ENCODE measurements at regions not wholly inside any gene's neighbourhood (a gene's known extent, or its start where the extent isn't known, plus 50 kb on each side); places are given as distances from the start of the nearest gene placed in this dataset.

DNA sequence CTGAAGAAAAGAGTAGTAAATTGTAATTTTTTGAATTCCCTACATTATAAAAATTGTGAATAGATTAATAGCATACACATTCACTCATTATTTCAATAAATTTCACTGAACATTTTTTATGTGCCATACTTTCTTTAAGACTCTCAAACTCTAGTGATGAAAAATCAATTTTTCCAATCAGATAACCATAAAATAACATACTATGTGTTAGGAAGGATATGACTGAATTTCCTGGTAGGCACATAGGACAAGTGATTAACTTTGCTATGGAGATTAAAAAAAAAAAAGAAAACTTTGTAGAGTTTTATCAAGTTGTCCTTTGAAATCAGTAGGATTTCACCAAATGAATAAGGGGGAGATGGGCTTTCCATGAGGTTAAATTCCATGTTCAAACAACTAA lies 1597.3 kb upstream of the LRRTM3 start:
- ChIA-PET POLR2A (no interaction called here), CTCF (no interaction called here)
- DNase-seq = no peak
- H3K4me1 Mint-ChIP-seq = no peaks in the 10 kb centered on the region
- H3K27me3 Mint-ChIP-seq = no peaks in the 10 kb centered on the region
- no peaks in the 10 kb centered on the region for H3K36me3 Mint-ChIP-seq (ENCODE audit: low read depth)
- H3K4me3 Mint-ChIP-seq = no peak overlapping the region
- H3K27ac Mint-ChIP-seq = no peak overlapping the region
- no peaks in the 10 kb centered on the region for H3K9me3 Mint-ChIP-seq

DNA sequence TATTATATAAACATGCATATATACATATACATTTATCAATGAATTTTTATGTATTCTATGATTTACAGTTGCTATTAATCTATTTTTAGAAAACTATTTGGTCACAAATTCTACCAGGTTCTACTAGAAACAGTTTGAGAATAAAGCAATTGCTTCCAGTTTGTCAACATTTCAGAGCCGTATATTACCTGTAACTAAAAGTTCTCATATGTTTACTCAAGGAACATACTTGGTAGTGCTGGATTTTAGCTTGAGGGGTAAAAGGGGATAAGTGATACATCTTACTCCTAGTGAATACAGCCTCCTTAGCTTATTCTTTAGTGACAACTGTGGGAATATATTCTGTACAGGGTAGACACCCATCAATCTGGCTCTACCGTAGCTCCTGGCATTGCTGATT lies 1590.5 kb upstream of the LRRTM3 start:
- no peak overlapping the region for H3K27ac Mint-ChIP-seq
- ChIA-PET CTCF (no interaction called here), POLR2A (no interaction called here)
- DNase-seq = no peak
- H3K27me3 Mint-ChIP-seq = no peaks in the 10 kb centered on the region
- no peak overlapping the region for H3K4me3 Mint-ChIP-seq
- no peaks in the 10 kb centered on the region for H3K9me3 Mint-ChIP-seq
- H3K36me3 Mint-ChIP-seq (ENCODE audit: low read depth) = no peaks in the 10 kb centered on the region
- H3K4me1 Mint-ChIP-seq = no peaks in the 10 kb centered on the region

DNA sequence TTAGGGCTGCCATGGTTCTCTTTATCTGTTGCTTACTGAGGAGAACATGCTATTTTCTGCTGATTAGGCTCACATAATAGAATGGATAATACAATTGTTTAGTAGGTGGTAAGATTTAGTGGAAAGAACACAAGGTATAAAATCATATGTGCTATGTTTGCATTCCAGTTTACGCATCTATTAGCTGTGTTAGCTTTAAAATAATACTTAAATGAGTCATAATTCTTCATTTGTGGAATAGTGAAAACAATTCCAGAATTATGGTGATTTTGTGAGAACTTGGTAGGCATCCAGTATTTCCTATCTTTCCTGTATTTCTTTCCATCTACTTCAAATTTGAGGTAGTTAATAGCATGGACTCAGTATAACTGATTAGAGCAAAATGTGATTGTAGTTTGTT lies 1585.5 kb upstream of the LRRTM3 start:
- CTCF ChIA-PET = no interaction called here
- Mint-ChIP-seq H3K4me1 (no peaks in the 10 kb centered on the region), H3K4me3 (no peak overlapping the region), H3K27me3 (no peaks in the 10 kb centered on the region), H3K27ac (no peak overlapping the region), H3K36me3 (ENCODE audit: low read depth) (no peaks in the 10 kb centered on the region), H3K9me3 (no peaks in the 10 kb centered on the region)
- POLR2A ChIA-PET = no interaction called here
- no peak for DNase-seq

DNA sequence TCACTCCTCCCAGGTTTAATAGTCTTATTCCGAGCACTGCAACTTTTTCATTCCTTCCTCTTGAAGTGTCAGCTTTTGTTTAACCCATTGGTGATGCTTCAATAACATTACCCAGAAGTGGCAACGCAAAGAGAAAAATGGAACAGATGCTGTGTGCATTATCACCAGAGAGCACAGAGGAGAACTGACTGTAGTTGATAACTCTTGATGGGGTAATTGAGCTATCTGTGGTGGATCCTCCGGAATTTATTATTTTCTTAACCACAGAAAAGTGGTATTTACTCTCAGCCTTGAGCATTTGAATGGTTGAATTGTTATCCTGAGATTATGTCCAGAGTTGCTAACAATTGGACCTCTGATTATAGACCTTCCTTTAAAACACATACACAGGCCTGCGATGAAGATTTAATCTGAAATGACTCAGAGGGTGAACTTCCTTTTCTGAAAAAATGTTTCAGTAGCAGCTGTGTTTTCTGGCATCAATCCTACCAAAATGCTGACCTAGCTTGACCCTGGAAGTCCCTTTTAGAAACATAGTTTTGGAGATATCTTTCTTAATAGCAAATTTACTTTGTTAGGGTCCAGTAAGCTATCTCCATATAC lies 1584.4 kb upstream of the LRRTM3 start:
- no peaks in the 10 kb centered on the region for H3K36me3 Mint-ChIP-seq (ENCODE audit: low read depth)
- no peak for DNase-seq
- H3K9me3 Mint-ChIP-seq = no peaks in the 10 kb centered on the region
- ChIA-PET CTCF (no interaction called here), POLR2A (no interaction called here)
- no peak overlapping the region for H3K4me3 Mint-ChIP-seq
- H3K27ac Mint-ChIP-seq = no peak overlapping the region
- H3K4me1 Mint-ChIP-seq = no peaks in the 10 kb centered on the region
- no peaks in the 10 kb centered on the region for H3K27me3 Mint-ChIP-seq

DNA sequence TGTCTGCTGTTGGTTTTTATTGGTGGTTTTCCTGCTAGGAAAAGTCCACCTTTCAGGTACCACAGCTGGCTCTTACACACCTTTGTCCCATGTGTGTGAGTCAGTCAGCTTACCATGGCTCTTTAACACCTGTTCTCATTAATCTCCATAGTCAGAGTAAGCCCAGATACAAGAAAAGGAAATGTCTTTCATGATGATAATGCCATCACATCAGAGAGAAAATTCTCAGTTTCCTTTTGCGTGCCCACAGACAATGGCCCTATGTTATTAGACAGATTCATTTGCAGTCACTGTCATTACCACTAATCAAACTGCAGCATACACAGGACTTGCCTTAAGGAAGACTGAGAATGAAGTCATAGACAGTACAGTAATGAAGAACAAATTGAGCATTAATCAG lies 1583.6 kb upstream of the LRRTM3 start:
- Mint-ChIP-seq H3K36me3 (ENCODE audit: low read depth) (no peaks in the 10 kb centered on the region), H3K27me3 (no peaks in the 10 kb centered on the region), H3K9me3 (no peaks in the 10 kb centered on the region), H3K4me1 (no peaks in the 10 kb centered on the region), H3K4me3 (no peak overlapping the region), H3K27ac (no peak overlapping the region)
- POLR2A ChIA-PET = no interaction called here
- DNase-seq = no peak
- CTCF ChIA-PET = no interaction called here

DNA sequence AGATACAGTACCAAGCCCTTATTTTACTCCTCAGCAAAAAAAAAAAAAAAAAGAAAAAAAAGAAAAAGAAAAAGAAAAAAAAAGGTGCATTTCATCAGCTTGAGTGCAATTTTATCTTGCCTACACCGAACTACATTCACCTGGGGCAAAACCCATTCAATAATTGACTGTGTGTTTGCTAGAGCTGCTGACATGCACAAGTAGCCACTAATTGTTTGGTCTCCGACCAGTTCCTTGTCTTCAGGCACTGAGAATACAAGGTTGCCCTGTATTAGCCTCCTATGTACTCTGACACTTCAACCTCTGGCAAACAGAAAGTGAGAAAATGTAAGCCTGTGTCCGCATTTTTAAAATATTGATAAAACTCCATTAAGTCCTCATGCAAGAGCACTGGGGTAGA lies 1579.4 kb upstream of the LRRTM3 start:
- POLR2A ChIA-PET = no interaction called here
- no peak overlapping the region for H3K27ac Mint-ChIP-seq

DNA sequence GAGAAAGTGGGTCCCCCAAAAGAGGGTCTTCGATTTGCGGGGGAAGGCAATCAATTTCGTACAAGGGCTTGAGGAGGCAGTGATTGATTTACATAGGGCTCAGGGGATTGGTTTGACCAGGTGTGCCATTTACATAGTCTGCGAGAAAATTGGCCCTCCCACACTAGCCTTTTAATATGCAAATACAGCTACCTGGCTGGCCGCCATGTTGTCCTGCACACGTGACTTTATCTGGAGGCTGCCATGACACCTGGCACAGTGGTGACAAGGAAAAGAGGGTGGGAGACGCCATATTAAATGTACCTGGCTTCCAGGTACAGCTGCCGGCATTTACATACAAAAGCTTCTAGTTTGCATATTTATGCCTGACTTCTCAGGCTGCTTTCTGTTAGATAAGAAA lies 1577.2 kb upstream of the LRRTM3 start:
- Mint-ChIP-seq H3K4me1 (no peaks in the 10 kb centered on the region), H3K4me3 (no peak overlapping the region), H3K27me3 (no peaks in the 10 kb centered on the region), H3K27ac (no peak overlapping the region), H3K9me3 (peaks cover 3% of the 10 kb centered on the region), H3K36me3 (ENCODE audit: low read depth) (no peaks in the 10 kb centered on the region)
- POLR2A ChIA-PET = no interaction called here
- no peak for DNase-seq
- CTCF ChIA-PET = no interaction called here

More for the DNA sequence above, 1579.4 kb upstream of the LRRTM3 start:
- no peaks in the 10 kb centered on the region for H3K27me3 Mint-ChIP-seq
- H3K9me3 Mint-ChIP-seq = peaks cover 3% of the 10 kb centered on the region
- H3K4me3 Mint-ChIP-seq = no peak overlapping the region
- CTCF ChIA-PET = no interaction called here
- no peak for DNase-seq
- H3K4me1 Mint-ChIP-seq = no peaks in the 10 kb centered on the region
- no peaks in the 10 kb centered on the region for H3K36me3 Mint-ChIP-seq (ENCODE audit: low read depth)

DNA sequence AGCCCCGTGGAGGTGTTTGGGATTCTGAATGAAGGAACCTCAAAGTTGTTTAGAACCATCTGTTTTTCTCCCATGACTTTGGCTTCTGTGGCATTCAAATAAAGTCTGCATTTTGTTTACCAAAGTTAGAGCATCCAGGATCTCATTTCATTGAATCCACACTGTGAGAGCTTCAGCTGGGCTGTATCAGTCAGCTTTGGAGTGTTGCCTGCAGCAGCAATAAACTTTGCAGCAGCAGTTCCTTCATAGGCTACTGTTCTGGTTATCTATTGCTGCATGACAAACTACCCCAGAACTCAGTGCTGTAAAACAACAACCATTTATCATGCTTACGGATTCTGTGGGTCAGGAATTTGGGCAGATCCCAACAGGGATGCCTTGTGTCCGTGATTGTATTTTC lies 1575.2 kb upstream of the LRRTM3 start:
- no peaks in the 10 kb centered on the region for H3K27me3 Mint-ChIP-seq

DNA sequence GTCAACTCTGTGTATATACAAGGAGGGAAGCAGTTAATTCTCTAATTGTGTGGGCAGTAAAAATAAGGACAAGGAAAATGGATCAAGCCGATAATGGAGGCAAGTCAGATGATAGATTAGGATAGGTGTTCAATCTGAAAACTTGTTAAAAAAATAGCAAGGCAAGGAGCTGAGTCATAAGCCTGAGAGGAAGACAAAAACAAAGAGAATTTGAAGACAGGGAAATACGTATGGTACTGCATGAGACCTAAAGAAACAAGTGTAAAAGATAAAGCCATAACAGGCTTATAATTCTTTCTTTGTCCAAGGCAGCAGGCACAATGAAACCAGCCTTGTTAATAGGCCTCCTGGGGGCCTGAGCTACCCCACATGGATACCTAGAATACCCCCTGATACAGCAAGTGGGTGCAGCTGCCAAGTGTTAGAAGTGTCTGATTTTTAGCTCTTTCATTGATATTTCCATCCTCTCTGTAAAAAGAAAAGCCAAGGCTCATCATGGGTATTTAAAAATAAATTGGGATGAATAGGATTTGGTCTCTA lies 1570.6 kb upstream of the LRRTM3 start:
- no peak overlapping the region for H3K4me3 Mint-ChIP-seq
- POLR2A ChIA-PET = no interaction called here
- no peaks in the 10 kb centered on the region for H3K27me3 Mint-ChIP-seq
- H3K36me3 Mint-ChIP-seq (ENCODE audit: low read depth) = no peaks in the 10 kb centered on the region
- no peak for DNase-seq
- no peaks in the 10 kb centered on the region for H3K9me3 Mint-ChIP-seq
- CTCF ChIA-PET = no interaction called here
- no peak overlapping the region for H3K27ac Mint-ChIP-seq
- H3K4me1 Mint-ChIP-seq = no peaks in the 10 kb centered on the region

More for the DNA sequence above, 1575.2 kb upstream of the LRRTM3 start:
- Mint-ChIP-seq H3K4me3 (no peak overlapping the region), H3K36me3 (ENCODE audit: low read depth) (no peaks in the 10 kb centered on the region), H3K4me1 (no peaks in the 10 kb centered on the region), H3K9me3 (peaks cover 3% of the 10 kb centered on the region), H3K27ac (no peak overlapping the region)
- POLR2A ChIA-PET = no interaction called here
- CTCF ChIA-PET = interaction anchor here (0.6 kb wide), 2 partner anchors 30 to 1751 kb away, joined by 3 to 4 read pairs; no protein-coding TSS in a partner anchor
- DNase-seq = no peak

DNA sequence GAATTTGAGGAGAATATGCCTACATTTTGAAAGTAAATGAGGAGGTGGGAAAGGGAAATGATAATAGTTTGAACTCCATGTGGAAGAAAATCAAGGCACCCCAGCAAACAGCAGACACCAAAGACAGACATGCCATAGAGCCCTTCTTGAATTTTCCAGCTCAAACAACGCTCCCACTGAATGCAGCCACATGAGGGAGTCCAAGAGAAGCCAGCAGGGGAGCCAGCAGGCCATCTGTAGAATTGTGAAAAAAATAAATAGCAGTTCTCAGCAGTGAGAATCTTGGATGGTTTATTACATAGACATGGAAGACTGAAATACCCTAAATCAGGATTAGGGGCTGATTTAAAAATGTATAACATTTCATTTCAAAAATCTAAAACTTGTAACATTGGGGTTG lies 1567.3 kb upstream of the LRRTM3 start:
- Mint-ChIP-seq H3K27ac (no peak overlapping the region), H3K9me3 (no peaks in the 10 kb centered on the region), H3K4me1 (no peaks in the 10 kb centered on the region), H3K27me3 (no peaks in the 10 kb centered on the region), H3K4me3 (no peak overlapping the region), H3K36me3 (ENCODE audit: low read depth) (no peaks in the 10 kb centered on the region)
- DNase-seq = no peak
- POLR2A ChIA-PET = no interaction called here
- CTCF ChIA-PET = no interaction called here

DNA sequence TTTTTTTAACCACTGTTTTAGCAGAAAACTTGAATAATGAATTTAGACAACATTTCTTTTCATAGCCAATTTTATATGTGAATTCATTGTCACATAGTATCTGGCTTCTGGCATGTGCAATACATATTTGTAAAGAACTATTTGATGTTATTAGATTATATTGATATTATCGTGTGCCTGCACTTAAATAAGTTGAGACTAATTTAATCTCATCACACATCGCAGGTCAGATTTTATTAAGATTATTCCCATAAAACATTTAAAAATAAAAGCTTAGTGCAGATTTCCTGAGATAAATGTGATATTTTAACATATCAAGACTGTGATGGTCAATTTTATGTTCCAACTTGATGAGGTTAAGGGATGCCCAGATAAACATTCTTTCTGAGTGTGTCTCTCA lies 1565.3 kb upstream of the LRRTM3 start:
- POLR2A ChIA-PET = no interaction called here
- no peak overlapping the region for H3K4me3 Mint-ChIP-seq
- CTCF ChIA-PET = no interaction called here
- no peak overlapping the region for H3K27ac Mint-ChIP-seq
- no peaks in the 10 kb centered on the region for H3K36me3 Mint-ChIP-seq (ENCODE audit: low read depth)
- H3K9me3 Mint-ChIP-seq = peaks cover 2% of the 10 kb centered on the region
- no peaks in the 10 kb centered on the region for H3K4me1 Mint-ChIP-seq
- no peaks in the 10 kb centered on the region for H3K27me3 Mint-ChIP-seq
- no peak for DNase-seq

DNA sequence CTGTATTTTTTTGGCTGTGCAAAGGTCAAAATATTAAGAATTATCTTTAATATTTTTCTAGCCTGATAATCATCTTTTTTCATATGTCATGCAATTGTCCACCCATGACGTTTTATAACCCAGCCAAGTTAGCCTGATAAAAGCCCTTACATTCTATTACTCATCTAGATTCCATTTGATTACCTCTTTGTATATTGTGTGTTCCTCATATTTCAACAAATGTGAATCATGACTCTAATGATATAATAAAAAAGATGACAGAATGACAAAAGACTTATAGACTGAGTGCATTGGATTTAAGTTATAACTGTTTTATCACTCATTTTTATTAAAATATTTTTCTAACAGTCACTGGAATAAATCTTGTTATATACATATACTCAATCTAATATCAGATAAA lies 1560.0 kb upstream of the LRRTM3 start:
- peaks cover 2% of the 10 kb centered on the region for H3K9me3 Mint-ChIP-seq
- no peak overlapping the region for H3K27ac Mint-ChIP-seq
- POLR2A ChIA-PET = no interaction called here
- H3K27me3 Mint-ChIP-seq = no peaks in the 10 kb centered on the region
- DNase-seq = no peak
- no peaks in the 10 kb centered on the region for H3K4me1 Mint-ChIP-seq
- CTCF ChIA-PET = no interaction called here
- no peak overlapping the region for H3K4me3 Mint-ChIP-seq
- no peaks in the 10 kb centered on the region for H3K36me3 Mint-ChIP-seq (ENCODE audit: low read depth)

DNA sequence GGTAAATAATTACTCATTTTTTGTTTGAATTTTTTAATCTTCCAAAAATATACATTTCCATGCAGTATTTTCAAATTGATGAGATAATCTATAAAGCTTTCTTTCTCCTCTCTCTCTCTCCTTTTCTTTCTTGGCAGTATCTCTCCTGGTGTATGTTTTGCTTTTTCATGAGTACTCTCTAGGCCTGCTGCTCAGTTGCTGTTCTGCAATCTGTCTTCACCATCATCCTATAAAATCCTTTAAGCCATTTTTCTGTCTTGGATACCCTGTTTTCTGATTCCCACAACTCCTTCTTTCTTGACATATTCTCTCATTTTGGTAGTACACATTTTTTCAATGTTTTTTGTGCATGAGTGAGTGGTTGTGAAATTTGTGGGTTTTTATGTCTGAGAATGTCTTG lies 1558.1 kb upstream of the LRRTM3 start:
- no peak for DNase-seq
- H3K27me3 Mint-ChIP-seq = no peaks in the 10 kb centered on the region
- peaks cover 2% of the 10 kb centered on the region for H3K9me3 Mint-ChIP-seq
- no peaks in the 10 kb centered on the region for H3K4me1 Mint-ChIP-seq
- ChIA-PET CTCF (no interaction called here), POLR2A (no interaction called here)
- H3K36me3 Mint-ChIP-seq (ENCODE audit: low read depth) = no peaks in the 10 kb centered on the region
- no peak overlapping the region for H3K4me3 Mint-ChIP-seq
- no peak overlapping the region for H3K27ac Mint-ChIP-seq

DNA sequence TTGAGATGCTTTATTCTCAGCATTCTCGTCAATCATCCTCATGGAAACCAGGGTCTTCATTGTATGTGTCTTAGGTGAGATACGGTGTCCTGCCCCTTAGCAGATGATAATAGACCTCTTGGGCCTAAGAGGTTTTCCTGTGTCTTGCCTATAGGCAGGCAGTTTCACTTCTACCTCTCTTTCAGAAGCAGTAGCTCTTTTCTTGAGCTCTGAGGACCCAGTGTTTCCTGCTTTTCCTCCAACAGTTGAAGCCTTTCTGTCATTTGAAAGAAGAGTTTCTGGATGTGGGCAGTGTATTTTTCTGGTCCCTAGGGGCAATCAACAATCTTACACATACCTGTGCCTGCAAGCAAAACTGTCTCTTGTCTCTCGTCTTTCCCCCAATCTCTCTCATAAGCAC lies 1550.3 kb upstream of the LRRTM3 start:
- H3K9me3 Mint-ChIP-seq = no peaks in the 10 kb centered on the region
- DNase-seq = no peak
- no peaks in the 10 kb centered on the region for H3K4me1 Mint-ChIP-seq
- POLR2A ChIA-PET = no interaction called here
- H3K27me3 Mint-ChIP-seq = no peaks in the 10 kb centered on the region
- H3K27ac Mint-ChIP-seq = no peak overlapping the region
- no peaks in the 10 kb centered on the region for H3K36me3 Mint-ChIP-seq (ENCODE audit: low read depth)
- CTCF ChIA-PET = no interaction called here
- H3K4me3 Mint-ChIP-seq = no peak overlapping the region
